HG03521 (cell line): ENCODE measurements at regions not wholly inside any gene's neighbourhood (a gene's known extent, or its start where the extent isn't known, plus 50 kb on each side); places are given as distances from the start of the nearest gene placed in this dataset.
"Not testable (repeated sequence)": the region's sequence is repeated elsewhere in the genome, so short reads cannot be mapped to it uniquely, and the experiment has no call there.

Experiments
- ATAC-seq: cut with Tn5 transposase; IDR thresholded peaks from one replicate; pipeline ENCODE4 v1.9.1; 2021; ENCODE audit warnings: mild to moderate bottlenecking, moderate library complexity; ENCODE audit not compliant: unreplicated experiment

- not testable (repeated sequence) for ATAC-seq
Observed at GRCh38 chr4:137405833-137406232, 126.5 kb downstream of the PCDH18 start.

GRCh38 chr4:137394018-137394417 lies 138.3 kb downstream of the PCDH18 start:
- no peak for ATAC-seq

- ATAC-seq, result no peak
Observed at GRCh38 chr4:137393044-137393443, 139.2 kb downstream of the PCDH18 start.

GRCh38 chr4:137390707-137391106 lies 141.6 kb downstream of the PCDH18 start:
- ATAC-seq, result no peak

GRCh38 chr4:137389911-137390520 lies 142.3 kb downstream of the PCDH18 start:
- no peak for ATAC-seq

GRCh38 chr4:137387924-137388323 lies 144.4 kb downstream of the PCDH18 start:
- no peak for ATAC-seq

GRCh38 chr4:137384476-137384875 lies 147.8 kb downstream of the PCDH18 start:
- no peak for ATAC-seq

- ATAC-seq, result no peak
Observed at GRCh38 chr4:137378821-137379220, 153.5 kb downstream of the PCDH18 start.

- ATAC-seq, result no peak
Observed at GRCh38 chr4:137378393-137378792, 153.9 kb downstream of the PCDH18 start.

- ATAC-seq, result no peak
Observed at GRCh38 chr4:137376312-137376711, 156.0 kb downstream of the PCDH18 start.

GRCh38 chr4:137375111-137375850 lies 157.0 kb downstream of the PCDH18 start:
- no peak for ATAC-seq

- no peak for ATAC-seq
Observed at GRCh38 chr4:137370679-137371078, 161.6 kb downstream of the PCDH18 start.

- no peak for ATAC-seq
Observed at GRCh38 chr4:137370206-137370633, 162.1 kb downstream of the PCDH18 start.

- ATAC-seq, result no peak
Observed at GRCh38 chr4:137367620-137368019, 164.7 kb downstream of the PCDH18 start.

GRCh38 chr4:137363496-137363895 lies 168.8 kb downstream of the PCDH18 start:
- no peak for ATAC-seq

GRCh38 chr4:137361756-137362470 lies 170.4 kb downstream of the PCDH18 start:
- no peak for ATAC-seq

- no peak for ATAC-seq
Observed at GRCh38 chr4:137360761-137361160, 171.5 kb downstream of the PCDH18 start.

GRCh38 chr4:137359691-137360315 lies 172.5 kb downstream of the PCDH18 start:
- no peak for ATAC-seq

- ATAC-seq, result not testable (repeated sequence)
Observed at GRCh38 chr4:137354562-137354961, 177.7 kb downstream of the PCDH18 start.

GRCh38 chr4:137347371-137347770 lies 184.9 kb downstream of the PCDH18 start:
- ATAC-seq, result no peak

GRCh38 chr4:137345597-137345996 lies 186.7 kb downstream of the PCDH18 start:
- ATAC-seq, result no peak
